DND-41 (cell line): ENCODE measurements at regions not wholly inside any gene's neighbourhood (a gene's known extent, or its start where the extent isn't known, plus 50 kb on each side); places are given as distances from the start of the nearest gene placed in this dataset.

ENCODE experiments used
- ATAC-seq: fragments of 200-7000 bp; cut with Tn5 transposase; 3 replicates; pipeline ENCODE4 v1.9.1; 2021; ENCODE audit warnings: low read depth; ENCODE audit not compliant: insufficient read depth
- DNase-seq: peaks from one replicate; pipeline ENCODE4 v3.0.0-alpha.2; 2020
- H2AFZ ChIP-seq: 2 replicates; pipeline ENCODE4 v1.6.0; 2012; ENCODE audit warnings: low read depth, low read length
- H3K27ac ChIP-seq: 2 replicates; pipeline ENCODE4 v1.5.1; 2012; ENCODE audit warnings: low read length, inconsistent platforms
- H3K27me3 ChIP-seq: fragments of 200-600 bp; sonication (generic); 2 replicates; pipeline ENCODE4 v1.6.0; 2012; ENCODE audit warnings: low read length, mild to moderate bottlenecking, inconsistent platforms; ENCODE audit not compliant: insufficient read depth, poor library complexity
- H3K36me3 ChIP-seq: 2 replicates; pipeline ENCODE4 v1.5.1; 2012; ENCODE audit warnings: low read length, inconsistent platforms; ENCODE audit not compliant: insufficient read depth
- H3K4me1 ChIP-seq: 2 replicates; pipeline ENCODE4 v1.5.1; 2012; ENCODE audit warnings: mild to moderate bottlenecking, low read length; ENCODE audit not compliant: insufficient read depth
- H3K4me2 ChIP-seq: 2 replicates; pipeline ENCODE4 v1.6.0; 2012; ENCODE audit warnings: mild to moderate bottlenecking, moderate library complexity, low read length, inconsistent platforms; ENCODE audit not compliant: insufficient read depth
- H3K4me3 ChIP-seq, 2 experiments: fragments of 200-600 bp in 1 of 2; shearing (Covaris generic) in 1 of 2; 2 replicates each; pipeline ENCODE4 v1.5.1; 2012 to 2016; ENCODE audit warnings: inconsistent platforms in 2 of 2, low read length in 2 of 2, mild to moderate bottlenecking in 2 of 2, low read depth in 1 of 2, moderate library complexity in 1 of 2
- H3K79me2 ChIP-seq: 2 replicates; pipeline ENCODE4 v1.6.0; 2012; ENCODE audit warnings: low read length, inconsistent platforms; ENCODE audit not compliant: insufficient read depth
- H3K9ac ChIP-seq: 2 replicates; pipeline ENCODE4 v1.6.0; 2012; ENCODE audit warnings: low read depth, mild to moderate bottlenecking, inconsistent platforms, low read length, moderate library complexity
- H3K9me3 ChIP-seq: 2 replicates; pipeline ENCODE4 v1.5.1; 2012; ENCODE audit warnings: low read length, moderate library complexity, mild to moderate bottlenecking, inconsistent platforms; ENCODE audit not compliant: insufficient read depth, severe bottlenecking
- H4K20me1 ChIP-seq: 2 replicates; pipeline ENCODE4 v1.6.0; 2012; ENCODE audit warnings: low read length; ENCODE audit not compliant: insufficient read depth
- CTCF ChIP-seq: IDR thresholded peaks from 2 replicates; pipeline ENCODE4 v1.5.1; 2012; ENCODE audit warnings: borderline replicate concordance, low read length, moderate library complexity, mild to moderate bottlenecking; ENCODE audit not compliant: poor library complexity, severe bottlenecking; ENCODE audit errors: extremely low read depth
- EZH2 ChIP-seq: IDR thresholded peaks from 3 replicates; pipeline ENCODE4 v1.6.1; 2012; ENCODE audit warnings: borderline replicate concordance, low read depth, mild to moderate bottlenecking, moderate library complexity, low read length, inconsistent platforms; ENCODE audit not compliant: severe bottlenecking

DNA sequence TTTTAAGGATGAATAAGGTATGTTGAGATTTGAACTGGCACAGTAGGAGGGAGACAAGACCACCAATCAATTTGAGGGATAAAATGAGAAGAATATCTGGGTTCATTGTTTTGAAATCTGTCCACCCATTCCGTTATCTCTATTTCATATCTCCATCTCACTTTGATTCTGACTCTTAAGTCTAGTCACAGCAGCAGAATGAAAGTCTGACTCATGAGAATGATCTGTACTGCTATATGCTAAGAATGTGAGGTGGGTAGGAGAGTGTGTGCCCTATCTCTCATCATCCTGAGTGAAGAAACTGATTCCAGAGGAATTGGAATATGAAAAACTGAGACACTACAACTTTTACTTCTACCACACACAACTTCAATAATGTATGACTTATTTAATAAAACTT lies 1994.5 kb upstream of the PIK3C3 start:
- no peaks in the 10 kb centered on the region for H3K36me3 ChIP-seq
- ATAC-seq, result no peak
- H3K27me3 ChIP-seq, result no peaks in the 10 kb centered on the region
- H3K4me3 ChIP-seq, result no peak overlapping the region
- no peak for DNase-seq
- no peak for TF ChIP-seq CTCF
- no peak for TF ChIP-seq EZH2
- H3K9ac ChIP-seq, result no peak overlapping the region
- H2AFZ ChIP-seq, result no peak overlapping the region
- no peak overlapping the region for H3K4me2 ChIP-seq
- no peaks in the 10 kb centered on the region for H4K20me1 ChIP-seq
- H3K79me2 ChIP-seq, result no peaks in the 10 kb centered on the region
- no peaks in the 10 kb centered on the region for H3K9me3 ChIP-seq
- no peaks in the 10 kb centered on the region for H3K4me1 ChIP-seq
- no peak overlapping the region for H3K27ac ChIP-seq

DNA sequence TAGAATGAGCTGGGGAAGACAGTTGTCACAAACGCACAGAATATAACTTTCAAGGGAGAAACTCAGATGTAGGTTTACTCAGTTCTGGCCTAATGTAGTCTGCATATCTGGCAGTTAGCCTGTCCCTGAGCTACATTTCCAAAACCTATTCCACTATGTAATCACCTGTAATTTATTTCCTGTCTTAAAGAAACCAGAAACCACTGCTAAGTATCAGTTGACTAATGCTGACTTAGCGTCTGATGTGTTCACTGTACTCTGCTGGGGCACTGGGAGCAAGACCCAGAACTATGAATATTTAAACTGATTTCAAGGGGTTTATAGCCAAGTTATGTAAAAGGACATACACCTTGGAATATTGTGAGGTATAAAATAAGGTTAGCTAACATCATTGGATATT lies 1995.2 kb upstream of the PIK3C3 start:
- ATAC-seq (no peak), DNase-seq (no peak)
- Histone ChIP-seq H3K4me3 (no peak overlapping the region), H3K4me1 (no peaks in the 10 kb centered on the region), H3K36me3 (no peaks in the 10 kb centered on the region), H3K9me3 (no peaks in the 10 kb centered on the region), H3K4me2 (no peak overlapping the region), H2AFZ (no peak overlapping the region), H4K20me1 (no peaks in the 10 kb centered on the region), H3K9ac (no peak overlapping the region), H3K27me3 (no peaks in the 10 kb centered on the region), H3K79me2 (no peaks in the 10 kb centered on the region), H3K27ac (no peak overlapping the region)
- TF ChIP-seq EZH2, result no peak
- TF ChIP-seq CTCF, result no peak

DNA sequence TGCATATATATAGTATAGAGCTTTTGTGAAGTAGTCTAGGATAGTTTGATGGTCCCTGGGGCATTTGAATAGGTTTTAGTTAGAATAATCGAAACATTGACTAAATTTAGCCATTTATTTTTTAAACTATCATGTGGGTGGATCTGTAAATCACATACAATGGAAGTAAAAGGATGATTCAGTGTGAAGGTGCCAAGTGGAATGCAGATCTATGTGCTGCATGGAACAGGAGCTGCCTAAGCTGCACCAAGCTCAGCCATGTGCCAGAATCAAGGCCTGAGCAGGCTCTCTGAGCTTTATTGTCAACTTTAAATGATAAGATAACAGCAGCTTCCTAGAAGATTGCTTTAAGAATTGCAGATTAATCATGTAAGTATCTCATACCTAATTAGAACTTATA lies 1996.2 kb upstream of the PIK3C3 start:
- H3K79me2 ChIP-seq, result no peaks in the 10 kb centered on the region
- no peak overlapping the region for H2AFZ ChIP-seq
- no peak overlapping the region for H3K27ac ChIP-seq
- no peak for ATAC-seq
- H3K27me3 ChIP-seq, result no peaks in the 10 kb centered on the region
- no peak overlapping the region for H3K4me2 ChIP-seq
- TF ChIP-seq EZH2, result no peak
- TF ChIP-seq CTCF, result no peak
- H3K9ac ChIP-seq, result no peak overlapping the region
- H3K36me3 ChIP-seq, result no peaks in the 10 kb centered on the region
- H3K4me3 ChIP-seq, result no peak overlapping the region
- H3K4me1 ChIP-seq, result no peaks in the 10 kb centered on the region
- H3K9me3 ChIP-seq, result no peaks in the 10 kb centered on the region
- H4K20me1 ChIP-seq, result no peaks in the 10 kb centered on the region
- no peak for DNase-seq

- H4K20me1 ChIP-seq, result no peaks in the 10 kb centered on the region
- H3K27ac ChIP-seq, result no peak overlapping the region
- DNase-seq (no peak), ATAC-seq (no peak)
- H3K9me3 ChIP-seq, result no peaks in the 10 kb centered on the region
- H3K4me1 ChIP-seq, result no peaks in the 10 kb centered on the region
- H3K27me3 ChIP-seq, result no peaks in the 10 kb centered on the region
- TF ChIP-seq CTCF (no peak), EZH2 (no peak)
- no peak overlapping the region for H3K4me2 ChIP-seq
- no peaks in the 10 kb centered on the region for H3K79me2 ChIP-seq
- no peak overlapping the region for H3K9ac ChIP-seq
- H3K4me3 ChIP-seq, result no peak overlapping the region
- H2AFZ ChIP-seq, result no peak overlapping the region
- H3K36me3 ChIP-seq, result no peaks in the 10 kb centered on the region
Measured at GRCh38 chr18:39952816-39953215, 2002.2 kb upstream of the PIK3C3 start.
